ENCODE measurements at regions not wholly inside any gene's neighbourhood (a gene's known extent, or its start where the extent isn't known, plus 50 kb on each side); places are given as distances from the start of the nearest gene placed in this dataset.

GRCh38 chr13:47232516-47232915 lies 335.7 kb upstream of the HTR2A start:
- no TSS peak for BruUV-seq (replicated peaks)
- FAIRE-seq, result no peak

More at GRCh38 chr13:47232516-47232915, 335.7 kb upstream of the HTR2A start:
- in situ Hi-C loops (cut with HindIII; ENCODE audit: extremely low pct_ligation_motif_present, low pct_unique_long_range_greater_than_20kb), result no loop called here
- DNase-seq (ENCODE audit: low spot score) (no peak), ATAC-seq (no peak)
- Histone ChIP-seq H3K4me3 (replicated peaks in 1 of 3; ENCODE audit: insufficient read depth in 1 of 3, low read depth in 2 of 3, low read length in 3 of 3) (no peak overlapping the region), H3K27ac (ENCODE audit: extremely low read length, insufficient read depth, low read length) (no peak overlapping the region), H3K9me3 (ENCODE audit: low read length) (peaks cover 31% of the 10 kb centered on the region; the same call in 1 of the 2 replicates), H3K27me3 (ENCODE audit: control insufficient read depth in 1 of 2, insufficient read depth in 2 of 2, low read length in 2 of 2) (no peaks in the 10 kb centered on the region), H2AFZ (ENCODE audit: low read length) (no peak overlapping the region), H3K9ac (ENCODE audit: insufficient read depth, low read depth, low read length) (no peak overlapping the region), H4K20me1 (ENCODE audit: insufficient read depth, low read length) (no peaks in the 10 kb centered on the region), H3K4me1 (ENCODE audit: insufficient read depth, low read length) (no peaks in the 10 kb centered on the region), H3K4me2 (ENCODE audit: low read depth, low read length) (no peak overlapping the region), H3K36me3 (replicated peaks in 1 of 2; ENCODE audit: control insufficient read depth in 1 of 2, insufficient read depth in 2 of 2, low read length in 2 of 2) (no peaks in the 10 kb centered on the region), H3K79me2 (ENCODE audit: insufficient read depth, low read length) (no peaks in the 10 kb centered on the region)
- under 1% methylated on average over 4 of the region's 4 CpGs for WGBS (ENCODE audit: low lambda C conversion rate)
- intact Hi-C loops (cut with micrococcal nuclease; ENCODE audit: unreplicated experiment), result no loop called here
- ChIA-PET POLR2A (no interaction called here), CTCF (ENCODE audit: low intra/inter-chr PET ratio, low total read pairs) (no interaction called here)
- TF ChIP-seq ZFP36L1 (CRISPR knock-in tag; IDR thresholded peaks at IDR 0.05), result no peak
- no peak for TF ChIP-seq ZC3H4 (CRISPR knock-in tag; IDR thresholded peaks at IDR 0.05; ENCODE audit: borderline replicate concordance)
- TF ChIP-seq ATF2 (CRISPR knock-in tag; IDR thresholded peaks at IDR 0.05), result no peak
- no peak for TF ChIP-seq ZMAT5 (CRISPR knock-in tag; IDR thresholded peaks at IDR 0.05; ENCODE audit: borderline replicate concordance, low read depth)
- no peak for TF ChIP-seq ZNF800 (CRISPR knock-in tag; IDR thresholded peaks at IDR 0.05)
- TF ChIP-seq RAD51 (IDR thresholded peaks at IDR 0.05; ENCODE audit: borderline replicate concordance), result no peak
- TF ChIP-seq ZBTB37 (CRISPR knock-in tag; IDR thresholded peaks at IDR 0.05), result no peak

Measured in HepG2 (cell line).